Gastroesophageal sphincter (tissue), 3 donors: ENCODE measurements at regions not wholly inside any gene's neighbourhood (a gene's known extent, or its start where the extent isn't known, plus 50 kb on each side); places are given as distances from the start of the nearest gene placed in this dataset.

Experiments used
- CTCF ChIP-seq, 4 experiments: fragments of 200-600 bp in 2 of 4; fragments of 450-650 bp in 2 of 4; sonication (generic) in 1 of 4; IDR thresholded peaks; one replicate each; pipeline ENCODE4 v1.5.1; 2017 to 2019; ENCODE audit warnings: antibody characterized with exemption in 4 of 4, mild to moderate bottlenecking in 2 of 4, moderate library complexity in 2 of 4
- POLR2A ChIP-seq, 2 donors: fragments of 450-650 bp; IDR thresholded peaks; one replicate each; pipeline ENCODE4 v1.6.1; 2017; ENCODE audit warnings: antibody characterized with exemption in 2 of 2, mild to moderate bottlenecking in 2 of 2, moderate library complexity in 1 of 2

- TF ChIP-seq POLR2A (IDR thresholded peaks at IDR 0.05) = no peak
- no peak for TF ChIP-seq CTCF (IDR thresholded peaks at IDR 0.05)
Measured at GRCh38 chr9:82923092-82923911, 139.6 kb downstream of the RASEF start.
